ENCODE measurements at regions not wholly inside any gene's neighbourhood (a gene's known extent, or its start where the extent isn't known, plus 50 kb on each side); places are given as distances from the start of the nearest gene placed in this dataset.

DNA sequence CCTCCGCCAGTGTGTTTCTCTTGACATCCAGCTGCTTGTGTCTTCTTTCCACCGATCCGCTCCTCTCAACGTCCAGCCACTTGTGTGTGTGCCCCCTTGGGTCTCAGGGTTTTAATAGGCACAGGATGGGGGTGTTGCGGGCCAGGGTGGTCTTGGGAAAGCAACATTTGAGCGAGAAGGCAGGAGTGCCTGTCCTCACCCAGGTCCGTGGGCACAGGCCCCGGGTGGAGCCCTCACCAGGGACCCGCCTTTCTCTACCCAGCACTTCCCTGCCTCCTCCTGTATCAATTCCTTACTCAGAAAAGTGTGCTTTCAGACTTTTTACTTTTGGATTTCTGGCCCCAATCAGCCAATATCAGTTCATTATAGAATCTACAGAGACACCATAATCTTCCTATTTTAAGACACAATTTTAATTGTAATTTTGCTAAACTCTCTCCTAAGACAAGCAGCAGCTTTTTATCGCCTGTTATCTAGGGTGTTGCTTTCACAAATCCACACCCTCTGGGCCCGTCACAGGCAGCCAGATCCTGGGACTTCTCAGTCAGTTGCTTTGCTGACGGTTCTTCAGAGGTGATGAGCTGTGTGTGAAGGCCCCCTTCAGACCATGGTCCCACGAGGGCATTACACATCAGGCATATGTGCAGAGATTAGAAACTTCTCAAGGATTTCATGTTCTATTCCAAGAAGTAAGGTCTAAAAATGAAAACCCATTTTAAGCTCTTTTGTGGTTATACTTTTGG is 96.0 kb upstream of the FHL2 start:
- H3K9ac ChIP-seq (ENCODE audit: low read length) = no peak overlapping the region
- H4K20me1 ChIP-seq (ENCODE audit: insufficient read depth) = no peaks in the 10 kb centered on the region
- no peak overlapping the region for H3K4me2 ChIP-seq (ENCODE audit: low read length)
- H3K9me3 ChIP-seq (ENCODE audit: control insufficient read depth in 1 of 2, insufficient read depth in 1 of 2, low read depth in 1 of 2, low read length in 2 of 2) = no peaks in the 10 kb centered on the region
- POLR2A ChIA-PET = no interaction called here
- ATAC-seq = no peak
- H3K27ac ChIP-seq (ENCODE audit: low read depth, low read length) = no peak overlapping the region
- H3K79me2 ChIP-seq (ENCODE audit: insufficient read depth, low read length) = no peaks in the 10 kb centered on the region
- no peak overlapping the region for H3K4me3 ChIP-seq (replicated peaks in 1 of 2; ENCODE audit: low read depth in 1 of 2, low read length in 2 of 2)
- no peaks in the 10 kb centered on the region for H3K9me2 ChIP-seq (ENCODE audit: insufficient read depth)
- CTCF ChIA-PET = interaction anchor here (1.5 kb wide), 1 partner anchor 26 kb away, joined by 5 read pairs; no protein-coding TSS in a partner anchor
- intact Hi-C loops (cut with micrococcal nuclease) = no loop called here
- no TSS peak for BruUV-seq (replicated peaks)
- H3K4me1 ChIP-seq (ENCODE audit: control insufficient read depth in 1 of 2, insufficient read depth in 2 of 2, low read length in 2 of 2) = no peaks in the 10 kb centered on the region
- no peak for DNase-seq (ENCODE audit: low read depth, low spot score)
- TF ChIP-seq EZH2phosphoT487 (IDR thresholded peaks at IDR 0.05; ENCODE audit: borderline replicate concordance) (no peak), SP1 (IDR thresholded peaks at IDR 0.05; ENCODE audit: low read depth) (no peak), ZFX (IDR thresholded peaks at IDR 0.05) (no peak), YY1 (IDR thresholded peaks at IDR 0.05; ENCODE audit: extremely low read depth, insufficient replicate concordance, low read depth, low read length) (no peak), FOSL1 (IDR thresholded peaks at IDR 0.05; ENCODE audit: low read depth) (no peak), SRF (IDR thresholded peaks at IDR 0.05; ENCODE audit: low read depth) (no peak), EGR1 (IDR thresholded peaks at IDR 0.05; ENCODE audit: low read depth) (no peak), JUND (IDR thresholded peaks at IDR 0.05) (no peak)
- TF ChIP-seq, protein P1, sequence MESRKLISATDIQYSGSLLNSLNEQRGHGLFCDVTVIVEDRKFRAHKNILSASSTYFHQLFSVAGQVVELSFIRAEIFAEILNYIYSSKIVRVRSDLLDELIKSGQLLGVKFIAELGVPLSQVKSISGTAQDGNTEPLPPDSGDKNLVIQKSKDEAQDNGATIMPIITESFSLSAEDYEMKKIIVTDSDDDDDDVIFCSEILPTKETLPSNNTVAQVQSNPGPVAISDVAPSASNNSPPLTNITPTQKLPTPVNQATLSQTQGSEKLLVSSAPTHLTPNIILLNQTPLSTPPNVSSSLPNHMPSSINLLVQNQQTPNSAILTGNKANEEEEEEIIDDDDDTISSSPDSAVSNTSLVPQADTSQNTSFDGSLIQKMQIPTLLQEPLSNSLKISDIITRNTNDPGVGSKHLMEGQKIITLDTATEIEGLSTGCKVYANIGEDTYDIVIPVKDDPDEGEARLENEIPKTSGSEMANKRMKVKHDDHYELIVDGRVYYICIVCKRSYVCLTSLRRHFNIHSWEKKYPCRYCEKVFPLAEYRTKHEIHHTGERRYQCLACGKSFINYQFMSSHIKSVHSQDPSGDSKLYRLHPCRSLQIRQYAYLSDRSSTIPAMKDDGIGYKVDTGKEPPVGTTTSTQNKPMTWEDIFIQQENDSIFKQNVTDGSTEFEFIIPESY (IDR thresholded peaks at IDR 0.05; ENCODE audit: extremely low read depth, insufficient replicate concordance, low read length) = no peak
- TF ChIP-seq, protein P2, sequence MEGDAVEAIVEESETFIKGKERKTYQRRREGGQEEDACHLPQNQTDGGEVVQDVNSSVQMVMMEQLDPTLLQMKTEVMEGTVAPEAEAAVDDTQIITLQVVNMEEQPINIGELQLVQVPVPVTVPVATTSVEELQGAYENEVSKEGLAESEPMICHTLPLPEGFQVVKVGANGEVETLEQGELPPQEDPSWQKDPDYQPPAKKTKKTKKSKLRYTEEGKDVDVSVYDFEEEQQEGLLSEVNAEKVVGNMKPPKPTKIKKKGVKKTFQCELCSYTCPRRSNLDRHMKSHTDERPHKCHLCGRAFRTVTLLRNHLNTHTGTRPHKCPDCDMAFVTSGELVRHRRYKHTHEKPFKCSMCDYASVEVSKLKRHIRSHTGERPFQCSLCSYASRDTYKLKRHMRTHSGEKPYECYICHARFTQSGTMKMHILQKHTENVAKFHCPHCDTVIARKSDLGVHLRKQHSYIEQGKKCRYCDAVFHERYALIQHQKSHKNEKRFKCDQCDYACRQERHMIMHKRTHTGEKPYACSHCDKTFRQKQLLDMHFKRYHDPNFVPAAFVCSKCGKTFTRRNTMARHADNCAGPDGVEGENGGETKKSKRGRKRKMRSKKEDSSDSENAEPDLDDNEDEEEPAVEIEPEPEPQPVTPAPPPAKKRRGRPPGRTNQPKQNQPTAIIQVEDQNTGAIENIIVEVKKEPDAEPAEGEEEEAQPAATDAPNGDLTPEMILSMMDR (IDR thresholded peaks at IDR 0.05 in 2 of 3, conservative IDR thresholded peaks at IDR 0.05 in 1 of 3; ENCODE audit: borderline replicate concordance in 1 of 3, insufficient read depth in 1 of 3, low read depth in 2 of 3, low read length in 2 of 3) = no peak
- TF ChIP-seq, protein P3, sequence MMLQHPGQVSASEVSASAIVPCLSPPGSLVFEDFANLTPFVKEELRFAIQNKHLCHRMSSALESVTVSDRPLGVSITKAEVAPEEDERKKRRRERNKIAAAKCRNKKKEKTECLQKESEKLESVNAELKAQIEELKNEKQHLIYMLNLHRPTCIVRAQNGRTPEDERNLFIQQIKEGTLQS (IDR thresholded peaks at IDR 0.05) = no peak
- no peak overlapping the region for H2AFZ ChIP-seq (ENCODE audit: low read depth, low read length, poor library complexity, severe bottlenecking)
- peaks cover 21% of the 10 kb centered on the region for H3K27me3 ChIP-seq (ENCODE audit: insufficient read depth, low read length)
- H3K36me3 ChIP-seq (ENCODE audit: control insufficient read depth in 1 of 2, insufficient read depth in 2 of 2, low read length in 2 of 2) = no peaks in the 10 kb centered on the region
- RAD21 ChIA-PET (ENCODE audit: low non-redundant PET in 1 of 2, low total read pairs in 2 of 2, uncharacterized antibody in 2 of 2, unreplicated experiment in 2 of 2) = no interaction called here

All from HCT116 (cell line).